Loucy (cell line): ENCODE measurements at regions not wholly inside any gene's neighbourhood (a gene's known extent, or its start where the extent isn't known, plus 50 kb on each side); places are given as distances from the start of the nearest gene placed in this dataset.

ENCODE experiments used
- H2AFZ ChIP-seq: fragments of 200-600 bp; sonication (generic); 2 replicates; pipeline ENCODE4 v1.6.0; 2016; ENCODE audit warnings: antibody characterized with exemption, mild to moderate bottlenecking, low read length, moderate library complexity
- H3F3A ChIP-seq: fragments of 200-600 bp; 2 replicates; pipeline ENCODE4 v1.6.0; 2016; ENCODE audit warnings: antibody characterized with exemption, low read depth, mild to moderate bottlenecking
- H3K27me3 ChIP-seq: fragments of 200-600 bp; sonication (generic); 2 replicates; pipeline ENCODE4 v1.6.1; 2014; ENCODE audit warnings: low read length, mild to moderate bottlenecking; ENCODE audit not compliant: insufficient read depth, poor library complexity, severe bottlenecking
- H3K36me3 ChIP-seq: fragments of 200-600 bp; sonication (generic); 2 replicates; pipeline ENCODE4 v1.6.1; 2016; ENCODE audit warnings: low read length; ENCODE audit not compliant: insufficient read depth
- H3K4me1 ChIP-seq: fragments of 200-600 bp; sonication (generic); 2 replicates; pipeline ENCODE4 v1.5.1; 2014; ENCODE audit warnings: low read length, mild to moderate bottlenecking; ENCODE audit not compliant: insufficient read depth, poor library complexity, severe bottlenecking
- H3K4me2 ChIP-seq: fragments of 200-600 bp; sonication (generic); 2 replicates; pipeline ENCODE4 v1.6.0; 2014; ENCODE audit warnings: antibody characterized with exemption, low read length, low read depth, mild to moderate bottlenecking; ENCODE audit not compliant: poor library complexity, severe bottlenecking
- H3K4me3 ChIP-seq: fragments of 200-600 bp; sonication (generic); 2 replicates; pipeline ENCODE4 v1.5.1; 2014; ENCODE audit warnings: low read length, mild to moderate bottlenecking, mixed read lengths; ENCODE audit not compliant: poor library complexity, severe bottlenecking
- H3K79me2 ChIP-seq: fragments of 200-600 bp; sonication (generic); 2 replicates; pipeline ENCODE4 v1.6.1; 2014; ENCODE audit warnings: low read length; ENCODE audit not compliant: insufficient read depth
- H3K9ac ChIP-seq: fragments of 200-600 bp; sonication (generic); 2 replicates; pipeline ENCODE4 v1.6.0; 2014; ENCODE audit warnings: mild to moderate bottlenecking, low read depth, low read length, moderate library complexity; ENCODE audit not compliant: poor library complexity, severe bottlenecking
- H3K9me2 ChIP-seq: fragments of 200-600 bp; sonication (generic); replicated peaks from 2 replicates; pipeline ENCODE4 v1.6.1; 2016; ENCODE audit warnings: low read depth, low read length, mixed read lengths
- H3K9me3 ChIP-seq: fragments of 200-600 bp; sonication (generic); 2 replicates; pipeline ENCODE4 v1.6.1; 2014; ENCODE audit warnings: mild to moderate bottlenecking, antibody characterized with exemption, low read length, low read depth; ENCODE audit not compliant: insufficient read depth
- H4K20me1 ChIP-seq: fragments of 200-600 bp; sonication (generic); 2 replicates; pipeline ENCODE4 v1.6.0; 2014; ENCODE audit warnings: antibody characterized with exemption, low read length, mild to moderate bottlenecking; ENCODE audit not compliant: insufficient read depth, poor library complexity, severe bottlenecking
- EZH2phosphoT487 ChIP-seq: fragments of 200-600 bp; IDR thresholded peaks from 2 replicates; pipeline ENCODE4 v1.6.1; 2018; ENCODE audit warnings: antibody characterized with exemption, mild to moderate bottlenecking, moderate library complexity, borderline replicate concordance
- TF ChIP-seq, protein P1 (sequence below): fragments of 200-600 bp; sonication (generic); conservative IDR thresholded peaks from 2 replicates; pipeline ENCODE4 v1.5.1; 2014; ENCODE audit warnings: mild to moderate bottlenecking, antibody characterized with exemption, low read length

DNA sequence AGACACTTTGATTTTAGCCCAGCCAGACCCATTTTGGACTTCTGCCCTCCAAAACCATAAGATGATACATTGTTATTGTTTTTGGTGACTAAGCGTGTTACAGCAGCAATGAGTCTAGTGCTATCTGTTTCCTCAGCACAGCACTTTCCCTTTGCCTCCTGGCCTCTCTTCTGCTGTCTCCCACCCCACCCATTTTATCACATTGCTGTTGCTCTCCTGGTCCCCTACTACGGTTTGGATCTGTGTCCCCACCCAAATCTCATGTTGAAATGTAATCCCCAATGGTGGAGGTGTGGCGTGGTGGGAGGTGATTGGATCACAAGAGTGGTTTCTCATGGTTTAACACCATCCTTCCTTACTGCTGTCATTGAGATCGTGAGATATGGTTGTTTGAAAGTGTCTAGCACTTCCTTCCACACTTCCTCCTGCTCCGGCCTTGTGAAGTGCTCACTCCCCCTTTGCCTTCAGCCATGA is 59.8 kb upstream of the CD82 start:
- TF ChIP-seq EZH2phosphoT487, result no peak
- TF ChIP-seq, protein P1, sequence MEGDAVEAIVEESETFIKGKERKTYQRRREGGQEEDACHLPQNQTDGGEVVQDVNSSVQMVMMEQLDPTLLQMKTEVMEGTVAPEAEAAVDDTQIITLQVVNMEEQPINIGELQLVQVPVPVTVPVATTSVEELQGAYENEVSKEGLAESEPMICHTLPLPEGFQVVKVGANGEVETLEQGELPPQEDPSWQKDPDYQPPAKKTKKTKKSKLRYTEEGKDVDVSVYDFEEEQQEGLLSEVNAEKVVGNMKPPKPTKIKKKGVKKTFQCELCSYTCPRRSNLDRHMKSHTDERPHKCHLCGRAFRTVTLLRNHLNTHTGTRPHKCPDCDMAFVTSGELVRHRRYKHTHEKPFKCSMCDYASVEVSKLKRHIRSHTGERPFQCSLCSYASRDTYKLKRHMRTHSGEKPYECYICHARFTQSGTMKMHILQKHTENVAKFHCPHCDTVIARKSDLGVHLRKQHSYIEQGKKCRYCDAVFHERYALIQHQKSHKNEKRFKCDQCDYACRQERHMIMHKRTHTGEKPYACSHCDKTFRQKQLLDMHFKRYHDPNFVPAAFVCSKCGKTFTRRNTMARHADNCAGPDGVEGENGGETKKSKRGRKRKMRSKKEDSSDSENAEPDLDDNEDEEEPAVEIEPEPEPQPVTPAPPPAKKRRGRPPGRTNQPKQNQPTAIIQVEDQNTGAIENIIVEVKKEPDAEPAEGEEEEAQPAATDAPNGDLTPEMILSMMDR, result no peak
- Histone ChIP-seq H3K27me3 (no peaks in the 10 kb centered on the region), H3K4me3 (no peak overlapping the region), H4K20me1 (no peaks in the 10 kb centered on the region), H3K9me2 (no peaks in the 10 kb centered on the region), H3K4me1 (no peaks in the 10 kb centered on the region), H2AFZ (no peak overlapping the region), H3K79me2 (no peaks in the 10 kb centered on the region), H3K36me3 (no peaks in the 10 kb centered on the region), H3K9me3 (no peaks in the 10 kb centered on the region), H3K9ac (no peak overlapping the region), H3F3A (no peaks in the 10 kb centered on the region), H3K4me2 (no peak overlapping the region)

DNA sequence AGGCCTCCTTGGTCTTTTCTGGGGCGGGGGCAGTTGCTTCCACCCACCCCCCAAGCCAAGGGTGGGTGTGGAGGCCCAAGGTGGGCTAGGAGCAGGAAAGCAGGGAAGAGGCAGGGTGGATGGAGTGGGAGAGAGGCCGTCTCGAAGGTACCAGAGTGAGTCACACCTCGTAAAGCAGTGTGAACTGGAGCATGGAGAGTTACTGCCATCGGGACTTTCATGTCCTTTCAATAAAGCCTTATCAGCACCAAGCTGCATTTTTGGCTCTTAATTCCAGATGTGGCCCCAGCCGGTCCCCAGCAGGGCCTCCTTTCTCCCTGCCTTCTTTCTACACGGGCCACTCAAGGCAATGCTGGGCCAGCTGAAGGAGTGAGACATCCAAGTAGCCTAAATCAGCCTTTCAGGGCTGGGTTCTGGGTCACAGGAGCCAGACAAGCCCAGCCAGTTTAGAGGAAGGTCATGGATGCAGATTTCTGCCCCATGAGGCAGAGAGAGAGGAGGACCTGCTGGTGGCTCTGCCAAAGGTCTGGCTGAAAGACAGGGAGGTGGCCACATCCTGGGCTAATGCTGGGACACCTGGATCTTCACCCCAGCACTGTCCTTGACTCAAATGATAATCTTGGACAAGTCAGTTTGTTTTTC is 59.0 kb upstream of the CD82 start:
- Histone ChIP-seq H3K4me2 (no peak overlapping the region), H3K9ac (no peak overlapping the region), H3K4me1 (no peaks in the 10 kb centered on the region), H3K4me3 (no peak overlapping the region), H3K9me2 (no peaks in the 10 kb centered on the region), H3K79me2 (no peaks in the 10 kb centered on the region), H2AFZ (no peak overlapping the region), H3K36me3 (no peaks in the 10 kb centered on the region), H3K9me3 (no peaks in the 10 kb centered on the region), H3K27me3 (no peaks in the 10 kb centered on the region), H3F3A (no peaks in the 10 kb centered on the region), H4K20me1 (no peaks in the 10 kb centered on the region)
- TF ChIP-seq EZH2phosphoT487, result no peak

DNA sequence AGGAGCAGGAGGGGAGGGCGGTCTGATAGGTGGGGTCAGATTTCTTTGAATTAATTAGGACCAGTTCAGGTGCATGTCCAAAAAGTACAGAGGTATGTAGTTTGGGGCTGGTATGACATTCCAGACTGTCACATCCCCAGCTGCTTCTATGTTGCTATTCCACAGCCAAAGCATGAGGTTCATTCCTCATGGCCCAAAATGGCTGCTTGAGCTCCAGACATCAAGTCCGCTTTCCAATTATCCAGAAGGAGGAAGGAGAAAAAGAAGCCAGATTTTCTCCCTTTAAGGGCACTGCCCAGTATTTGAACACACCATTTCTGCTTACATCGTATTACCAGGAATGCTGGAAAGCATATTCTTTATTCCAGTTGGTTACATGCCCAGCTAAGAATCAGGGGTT is 58.0 kb upstream of the CD82 start:
- H3F3A ChIP-seq, result no peaks in the 10 kb centered on the region
- H3K36me3 ChIP-seq, result no peaks in the 10 kb centered on the region
- no peak overlapping the region for H2AFZ ChIP-seq
- no peaks in the 10 kb centered on the region for H3K79me2 ChIP-seq
- H3K27me3 ChIP-seq, result no peaks in the 10 kb centered on the region
- no peaks in the 10 kb centered on the region for H3K9me3 ChIP-seq
- H3K4me2 ChIP-seq, result no peak overlapping the region
- no peak overlapping the region for H3K9ac ChIP-seq
- H3K4me1 ChIP-seq, result no peaks in the 10 kb centered on the region
- TF ChIP-seq EZH2phosphoT487, result no peak
- TF ChIP-seq, protein P1, result no peak
- H3K9me2 ChIP-seq, result no peaks in the 10 kb centered on the region
- H3K4me3 ChIP-seq, result no peak overlapping the region
- H4K20me1 ChIP-seq, result no peaks in the 10 kb centered on the region

DNA sequence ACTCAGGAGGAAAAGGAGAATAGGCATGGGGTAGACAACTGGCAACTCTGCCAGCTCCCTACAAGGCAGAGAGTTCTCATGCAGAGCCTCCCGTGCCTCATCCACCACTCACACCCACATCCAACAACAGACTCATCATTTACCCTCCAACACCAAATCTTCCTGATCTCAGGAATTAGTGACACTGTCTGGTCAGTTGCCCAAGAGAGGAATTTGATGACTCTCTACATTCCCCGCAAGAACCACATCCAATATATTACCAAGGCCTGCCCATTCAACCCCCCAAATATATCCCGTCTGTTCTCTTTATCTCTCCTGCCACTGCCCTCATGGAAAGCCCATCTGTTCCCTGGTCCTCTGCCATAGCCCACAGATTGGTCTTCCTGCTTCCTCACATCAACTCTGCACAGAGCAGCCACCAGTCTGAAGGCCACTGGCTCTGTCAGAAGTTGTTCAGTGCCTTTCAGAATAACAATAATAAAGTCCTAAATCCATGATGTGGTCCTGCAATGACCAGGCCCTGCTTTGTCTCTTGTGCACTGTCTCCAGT is 57.5 kb upstream of the CD82 start:
- no peak overlapping the region for H2AFZ ChIP-seq
- H3F3A ChIP-seq, result no peaks in the 10 kb centered on the region
- no peak overlapping the region for H3K9ac ChIP-seq
- H3K9me3 ChIP-seq, result no peaks in the 10 kb centered on the region
- H3K79me2 ChIP-seq, result no peaks in the 10 kb centered on the region
- H3K9me2 ChIP-seq, result no peaks in the 10 kb centered on the region
- no peaks in the 10 kb centered on the region for H3K27me3 ChIP-seq
- H3K4me1 ChIP-seq, result no peaks in the 10 kb centered on the region
- H3K36me3 ChIP-seq, result no peaks in the 10 kb centered on the region
- TF ChIP-seq EZH2phosphoT487, result no peak
- TF ChIP-seq, protein P1, result no peak
- no peak overlapping the region for H3K4me3 ChIP-seq
- no peaks in the 10 kb centered on the region for H4K20me1 ChIP-seq
- H3K4me2 ChIP-seq, result no peak overlapping the region
